ENCODE measurements at regions not wholly inside any gene's neighbourhood (a gene's known extent, or its start where the extent isn't known, plus 50 kb on each side); places are given as distances from the start of the nearest gene placed in this dataset.
"Not testable (repeated sequence)": the region's sequence is repeated elsewhere in the genome, so short reads cannot be mapped to it uniquely, and the experiment has no call there.

GRCh38 chr1:229864686-229865230 lies 202.3 kb upstream of the GALNT2 start (continued):
- TF ChIP-seq, protein P1, sequence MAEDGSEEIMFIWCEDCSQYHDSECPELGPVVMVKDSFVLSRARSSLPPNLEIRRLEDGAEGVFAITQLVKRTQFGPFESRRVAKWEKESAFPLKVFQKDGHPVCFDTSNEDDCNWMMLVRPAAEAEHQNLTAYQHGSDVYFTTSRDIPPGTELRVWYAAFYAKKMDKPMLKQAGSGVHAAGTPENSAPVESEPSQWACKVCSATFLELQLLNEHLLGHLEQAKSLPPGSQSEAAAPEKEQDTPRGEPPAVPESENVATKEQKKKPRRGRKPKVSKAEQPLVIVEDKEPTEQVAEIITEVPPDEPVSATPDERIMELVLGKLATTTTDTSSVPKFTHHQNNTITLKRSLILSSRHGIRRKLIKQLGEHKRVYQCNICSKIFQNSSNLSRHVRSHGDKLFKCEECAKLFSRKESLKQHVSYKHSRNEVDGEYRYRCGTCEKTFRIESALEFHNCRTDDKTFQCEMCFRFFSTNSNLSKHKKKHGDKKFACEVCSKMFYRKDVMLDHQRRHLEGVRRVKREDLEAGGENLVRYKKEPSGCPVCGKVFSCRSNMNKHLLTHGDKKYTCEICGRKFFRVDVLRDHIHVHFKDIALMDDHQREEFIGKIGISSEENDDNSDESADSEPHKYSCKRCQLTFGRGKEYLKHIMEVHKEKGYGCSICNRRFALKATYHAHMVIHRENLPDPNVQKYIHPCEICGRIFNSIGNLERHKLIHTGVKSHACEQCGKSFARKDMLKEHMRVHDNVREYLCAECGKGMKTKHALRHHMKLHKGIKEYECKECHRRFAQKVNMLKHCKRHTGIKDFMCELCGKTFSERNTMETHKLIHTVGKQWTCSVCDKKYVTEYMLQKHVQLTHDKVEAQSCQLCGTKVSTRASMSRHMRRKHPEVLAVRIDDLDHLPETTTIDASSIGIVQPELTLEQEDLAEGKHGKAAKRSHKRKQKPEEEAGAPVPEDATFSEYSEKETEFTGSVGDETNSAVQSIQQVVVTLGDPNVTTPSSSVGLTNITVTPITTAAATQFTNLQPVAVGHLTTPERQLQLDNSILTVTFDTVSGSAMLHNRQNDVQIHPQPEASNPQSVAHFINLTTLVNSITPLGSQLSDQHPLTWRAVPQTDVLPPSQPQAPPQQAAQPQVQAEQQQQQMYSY (CRISPR knock-in tag; IDR thresholded peaks at IDR 0.05) = no peak
- no peak for TF ChIP-seq CDX4 (CRISPR knock-in tag; IDR thresholded peaks at IDR 0.05; ENCODE audit: borderline replicate concordance)
- no peak for TF ChIP-seq ZBTB21 (CRISPR knock-in tag; IDR thresholded peaks at IDR 0.05; ENCODE audit: borderline replicate concordance)

- CTCF ChIA-PET = interaction anchor here (1.5 kb wide), 1 partner anchor 16 kb away, joined by 3 read pairs; no protein-coding TSS in a partner anchor
- H3K9me3 Mint-ChIP-seq; DNase-seq (ENCODE audit: low spot score); POLR2A ChIA-PET; H3K4me3 Mint-ChIP-seq; H3K27me3 Mint-ChIP-seq (ENCODE audit: low read depth); H3K36me3 Mint-ChIP-seq; H3K27ac Mint-ChIP-seq; ATAC-seq: not testable (repeated sequence)
- H3K4me1 Mint-ChIP-seq = peaks cover 14% of the 10 kb centered on the region
These were observed 201.7 kb upstream of the GALNT2 start for GRCh38 chr1:229865321-229865720.

GRCh38 chr1:229867726-229868125 lies 199.3 kb upstream of the GALNT2 start:
- DNase-seq (ENCODE audit: low spot score) (no peak), ATAC-seq (no peak)
- no peaks in the 10 kb centered on the region for H3K36me3 Mint-ChIP-seq
- no peaks in the 10 kb centered on the region for H3K27me3 Mint-ChIP-seq (ENCODE audit: low read depth)
- no peaks in the 10 kb centered on the region; the same call in 1 of the 2 replicates for H3K4me1 Mint-ChIP-seq
- TF ChIP-seq ZNF317 (CRISPR knock-in tag; IDR thresholded peaks at IDR 0.05; ENCODE audit: borderline replicate concordance, low read depth) = no peak
- TF ChIP-seq NFE2L1 (CRISPR knock-in tag; IDR thresholded peaks at IDR 0.05) = no peak
- TF ChIP-seq, protein P2, sequence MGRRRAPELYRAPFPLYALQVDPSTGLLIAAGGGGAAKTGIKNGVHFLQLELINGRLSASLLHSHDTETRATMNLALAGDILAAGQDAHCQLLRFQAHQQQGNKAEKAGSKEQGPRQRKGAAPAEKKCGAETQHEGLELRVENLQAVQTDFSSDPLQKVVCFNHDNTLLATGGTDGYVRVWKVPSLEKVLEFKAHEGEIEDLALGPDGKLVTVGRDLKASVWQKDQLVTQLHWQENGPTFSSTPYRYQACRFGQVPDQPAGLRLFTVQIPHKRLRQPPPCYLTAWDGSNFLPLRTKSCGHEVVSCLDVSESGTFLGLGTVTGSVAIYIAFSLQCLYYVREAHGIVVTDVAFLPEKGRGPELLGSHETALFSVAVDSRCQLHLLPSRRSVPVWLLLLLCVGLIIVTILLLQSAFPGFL (CRISPR knock-in tag; IDR thresholded peaks at IDR 0.05; ENCODE audit: borderline replicate concordance) = no peak
- TF ChIP-seq STAT6 (CRISPR knock-in tag; conservative IDR thresholded peaks at IDR 0.05; ENCODE audit: low read depth) = no peak
- TF ChIP-seq JAZF1 (CRISPR knock-in tag; IDR thresholded peaks at IDR 0.05) = no peak
- TF ChIP-seq AR (CRISPR knock-in tag; IDR thresholded peaks at IDR 0.05) = no peak
- no peak for TF ChIP-seq ESRRA (CRISPR knock-in tag; IDR thresholded peaks at IDR 0.05; ENCODE audit: borderline replicate concordance)
- no peak for TF ChIP-seq MYBL2 (CRISPR knock-in tag; IDR thresholded peaks at IDR 0.05)
- ChIA-PET POLR2A (no interaction called here), CTCF (no interaction called here)
- no peak overlapping the region for H3K4me3 Mint-ChIP-seq
- no peak overlapping the region for H3K27ac Mint-ChIP-seq
- H3K9me3 Mint-ChIP-seq = peaks cover 8% of the 10 kb centered on the region
